ENCODE measurements at regions not wholly inside any gene's neighbourhood (a gene's known extent, or its start where the extent isn't known, plus 50 kb on each side); places are given as distances from the start of the nearest gene placed in this dataset.

GRCh38 chr16:76801357-76801756 lies 389.6 kb upstream of the MON1B start:
- Histone ChIP-seq H3K36me3 (ENCODE audit: insufficient read depth, low read length) (no peaks in the 10 kb centered on the region), H3K4me1 (ENCODE audit: control insufficient read depth, insufficient read depth, low read length, unreplicated experiment) (peaks cover 5% of the 10 kb centered on the region), H3K4me3 (ENCODE audit: low read depth, low read length) (no peak overlapping the region), H3K27ac (ENCODE audit: low read depth, low read length) (no peak overlapping the region), H3K27me3 (ENCODE audit: insufficient read depth, low read length) (no peaks in the 10 kb centered on the region), H2AFZ (ENCODE audit: low read length, unreplicated experiment) (no peak overlapping the region), H3K79me2 (ENCODE audit: control insufficient read depth, insufficient read depth, low read length, unreplicated experiment) (no peaks in the 10 kb centered on the region)

- no peak overlapping the region for H2AFZ ChIP-seq (ENCODE audit: low read length, unreplicated experiment)
- no peak overlapping the region for H3K4me3 ChIP-seq (ENCODE audit: low read depth, low read length)
- no peaks in the 10 kb centered on the region for H3K36me3 ChIP-seq (ENCODE audit: insufficient read depth, low read length)
- H3K27me3 ChIP-seq (ENCODE audit: insufficient read depth, low read length): no peaks in the 10 kb centered on the region
- no peak overlapping the region for H3K27ac ChIP-seq (ENCODE audit: low read depth, low read length)
- no peaks in the 10 kb centered on the region for H3K4me1 ChIP-seq (ENCODE audit: control insufficient read depth, insufficient read depth, low read length, unreplicated experiment)
- no peaks in the 10 kb centered on the region for H3K79me2 ChIP-seq (ENCODE audit: control insufficient read depth, insufficient read depth, low read length, unreplicated experiment)
Observed at GRCh38 chr16:76816475-76816874, 374.5 kb upstream of the MON1B start.

- H3K27ac ChIP-seq (ENCODE audit: low read depth, low read length): no peak overlapping the region
- H2AFZ ChIP-seq (ENCODE audit: low read length, unreplicated experiment): no peak overlapping the region
- H3K4me3 ChIP-seq (ENCODE audit: low read depth, low read length): no peak overlapping the region
- no peaks in the 10 kb centered on the region for H3K36me3 ChIP-seq (ENCODE audit: insufficient read depth, low read length)
- no peaks in the 10 kb centered on the region for H3K27me3 ChIP-seq (ENCODE audit: insufficient read depth, low read length)
- H3K4me1 ChIP-seq (ENCODE audit: control insufficient read depth, insufficient read depth, low read length, unreplicated experiment): no peaks in the 10 kb centered on the region
- H3K79me2 ChIP-seq (ENCODE audit: control insufficient read depth, insufficient read depth, low read length, unreplicated experiment): no peaks in the 10 kb centered on the region
Observed at GRCh38 chr16:76818606-76819181, 372.3 kb upstream of the MON1B start.

- no peak overlapping the region for H2AFZ ChIP-seq (ENCODE audit: low read length, unreplicated experiment)
- no peaks in the 10 kb centered on the region for H3K4me1 ChIP-seq (ENCODE audit: control insufficient read depth, insufficient read depth, low read length, unreplicated experiment)
- H3K4me3 ChIP-seq (ENCODE audit: low read depth, low read length): no peak overlapping the region
- no peaks in the 10 kb centered on the region for H3K27me3 ChIP-seq (ENCODE audit: insufficient read depth, low read length)
- H3K79me2 ChIP-seq (ENCODE audit: control insufficient read depth, insufficient read depth, low read length, unreplicated experiment): no peaks in the 10 kb centered on the region
- H3K36me3 ChIP-seq (ENCODE audit: insufficient read depth, low read length): no peaks in the 10 kb centered on the region
- H3K27ac ChIP-seq (ENCODE audit: low read depth, low read length): no peak overlapping the region
Observed at GRCh38 chr16:76819226-76819916, 371.6 kb upstream of the MON1B start.

GRCh38 chr16:76824221-76824620 lies 366.8 kb upstream of the MON1B start:
- Histone ChIP-seq H3K36me3 (ENCODE audit: insufficient read depth, low read length) (no peaks in the 10 kb centered on the region), H2AFZ (ENCODE audit: low read length, unreplicated experiment) (no peak overlapping the region), H3K4me1 (ENCODE audit: control insufficient read depth, insufficient read depth, low read length, unreplicated experiment) (no peaks in the 10 kb centered on the region), H3K27me3 (ENCODE audit: insufficient read depth, low read length) (no peaks in the 10 kb centered on the region), H3K79me2 (ENCODE audit: control insufficient read depth, insufficient read depth, low read length, unreplicated experiment) (no peaks in the 10 kb centered on the region), H3K27ac (ENCODE audit: low read depth, low read length) (no peak overlapping the region), H3K4me3 (ENCODE audit: low read depth, low read length) (no peak overlapping the region)

GRCh38 chr16:76824791-76825190 lies 366.2 kb upstream of the MON1B start:
- H3K79me2 ChIP-seq (ENCODE audit: control insufficient read depth, insufficient read depth, low read length, unreplicated experiment): no peaks in the 10 kb centered on the region
- no peaks in the 10 kb centered on the region for H3K36me3 ChIP-seq (ENCODE audit: insufficient read depth, low read length)
- H3K4me3 ChIP-seq (ENCODE audit: low read depth, low read length): no peak overlapping the region
- no peak overlapping the region for H2AFZ ChIP-seq (ENCODE audit: low read length, unreplicated experiment)
- H3K4me1 ChIP-seq (ENCODE audit: control insufficient read depth, insufficient read depth, low read length, unreplicated experiment): no peaks in the 10 kb centered on the region
- no peaks in the 10 kb centered on the region for H3K27me3 ChIP-seq (ENCODE audit: insufficient read depth, low read length)
- H3K27ac ChIP-seq (ENCODE audit: low read depth, low read length): no peak overlapping the region

GRCh38 chr16:76835339-76835738 lies 355.7 kb upstream of the MON1B start:
- Histone ChIP-seq H3K27me3 (ENCODE audit: insufficient read depth, low read length) (no peaks in the 10 kb centered on the region), H3K36me3 (ENCODE audit: insufficient read depth, low read length) (no peaks in the 10 kb centered on the region), H3K79me2 (ENCODE audit: control insufficient read depth, insufficient read depth, low read length, unreplicated experiment) (no peaks in the 10 kb centered on the region), H3K4me1 (ENCODE audit: control insufficient read depth, insufficient read depth, low read length, unreplicated experiment) (no peaks in the 10 kb centered on the region), H3K27ac (ENCODE audit: low read depth, low read length) (no peak overlapping the region), H2AFZ (ENCODE audit: low read length, unreplicated experiment) (no peak overlapping the region), H3K4me3 (ENCODE audit: low read depth, low read length) (no peak overlapping the region)

GRCh38 chr16:76835779-76836300 lies 355.1 kb upstream of the MON1B start:
- no peaks in the 10 kb centered on the region for H3K79me2 ChIP-seq (ENCODE audit: control insufficient read depth, insufficient read depth, low read length, unreplicated experiment)
- no peaks in the 10 kb centered on the region for H3K36me3 ChIP-seq (ENCODE audit: insufficient read depth, low read length)
- no peaks in the 10 kb centered on the region for H3K27me3 ChIP-seq (ENCODE audit: insufficient read depth, low read length)
- H3K27ac ChIP-seq (ENCODE audit: low read depth, low read length): no peak overlapping the region
- H2AFZ ChIP-seq (ENCODE audit: low read length, unreplicated experiment): no peak overlapping the region
- no peaks in the 10 kb centered on the region for H3K4me1 ChIP-seq (ENCODE audit: control insufficient read depth, insufficient read depth, low read length, unreplicated experiment)
- no peak overlapping the region for H3K4me3 ChIP-seq (ENCODE audit: low read depth, low read length)

GRCh38 chr16:76837872-76838271 lies 353.1 kb upstream of the MON1B start:
- H3K27me3 ChIP-seq (ENCODE audit: insufficient read depth, low read length): no peaks in the 10 kb centered on the region
- H3K27ac ChIP-seq (ENCODE audit: low read depth, low read length): no peak overlapping the region
- no peaks in the 10 kb centered on the region for H3K4me1 ChIP-seq (ENCODE audit: control insufficient read depth, insufficient read depth, low read length, unreplicated experiment)
- no peak overlapping the region for H3K4me3 ChIP-seq (ENCODE audit: low read depth, low read length)
- H3K79me2 ChIP-seq (ENCODE audit: control insufficient read depth, insufficient read depth, low read length, unreplicated experiment): no peaks in the 10 kb centered on the region
- H3K36me3 ChIP-seq (ENCODE audit: insufficient read depth, low read length): no peaks in the 10 kb centered on the region
- no peak overlapping the region for H2AFZ ChIP-seq (ENCODE audit: low read length, unreplicated experiment)

- Histone ChIP-seq H3K4me1 (ENCODE audit: control insufficient read depth, insufficient read depth, low read length, unreplicated experiment) (no peaks in the 10 kb centered on the region), H3K27me3 (ENCODE audit: insufficient read depth, low read length) (no peaks in the 10 kb centered on the region; the same call in 1 of the 2 replicates), H3K4me3 (ENCODE audit: low read depth, low read length) (no peak overlapping the region), H3K36me3 (ENCODE audit: insufficient read depth, low read length) (no peaks in the 10 kb centered on the region), H3K27ac (ENCODE audit: low read depth, low read length) (no peak overlapping the region), H2AFZ (ENCODE audit: low read length, unreplicated experiment) (no peak overlapping the region), H3K79me2 (ENCODE audit: control insufficient read depth, insufficient read depth, low read length, unreplicated experiment) (no peaks in the 10 kb centered on the region)
Observed at GRCh38 chr16:76854234-76854633, 336.8 kb upstream of the MON1B start.

GRCh38 chr16:76856112-76856511 lies 334.9 kb upstream of the MON1B start:
- Histone ChIP-seq H3K27me3 (ENCODE audit: insufficient read depth, low read length) (no peaks in the 10 kb centered on the region; the same call in 1 of the 2 replicates), H3K27ac (ENCODE audit: low read depth, low read length) (no peak overlapping the region), H3K36me3 (ENCODE audit: insufficient read depth, low read length) (no peaks in the 10 kb centered on the region), H2AFZ (ENCODE audit: low read length, unreplicated experiment) (no peak overlapping the region), H3K4me1 (ENCODE audit: control insufficient read depth, insufficient read depth, low read length, unreplicated experiment) (no peaks in the 10 kb centered on the region), H3K79me2 (ENCODE audit: control insufficient read depth, insufficient read depth, low read length, unreplicated experiment) (no peaks in the 10 kb centered on the region), H3K4me3 (ENCODE audit: low read depth, low read length) (no peak overlapping the region)

Measured in ACC112 (cell line).